PC-9 (cell line): ENCODE measurements at regions not wholly inside any gene's neighbourhood (a gene's known extent, or its start where the extent isn't known, plus 50 kb on each side); places are given as distances from the start of the nearest gene placed in this dataset.

Source experiments
- BruUV-seq: library from RNA; stranded (reverse); fragments of 400-500 nt; replicated peaks from 2 replicates; lab custom pipeline; 2021; lab: Mats Ljungman, UMichigan
- CTCF ChIA-PET: fragments of 300-600 bp; sonication (Branson Sonifier 250); formaldehyde crosslinking; loops from one replicate; lab custom pipeline; 2022; ENCODE audit warnings: antibody characterized with exemption; lab: Charles Lee
- POLR2A ChIA-PET: fragments of 300-600 bp; sonication (Branson Sonifier 250); formaldehyde crosslinking; loops from one replicate; lab custom pipeline; 2022; ENCODE audit warnings: antibody characterized with exemption; ENCODE audit not compliant: unreplicated experiment; lab: Charles Lee
- DNase-seq, 2 experiments: peaks; one replicate each; pipeline versions ENCODE4 v3.0.0 to v3.0.0-alpha.2; 2015 to 2022; ENCODE audit warnings: mixed read lengths in 1 of 2
- H2AFZ ChIP-seq: fragments of 200-600 bp; sonication (generic); 2 replicates; pipeline ENCODE4 v1.8.1; 2017; ENCODE audit warnings: antibody characterized with exemption
- H3F3A ChIP-seq: fragments of 200-600 bp; sonication (generic); 2 replicates; pipeline ENCODE4 v1.8.1; 2017; ENCODE audit warnings: antibody characterized with exemption, mild to moderate bottlenecking, low read depth; ENCODE audit not compliant: insufficient read depth
- H3K27ac ChIP-seq: fragments of 200-600 bp; sonication (generic); 2 replicates; pipeline ENCODE4 v1.6.1; 2016; ENCODE audit warnings: mixed run types
- H3K27me3 ChIP-seq: fragments of 200-600 bp; sonication (generic); 2 replicates; pipeline ENCODE4 v1.6.1; 2016; ENCODE audit warnings: low read depth, mixed run types; ENCODE audit not compliant: insufficient read depth
- H3K36me3 ChIP-seq: fragments of 200-600 bp; sonication (generic); 2 replicates; pipeline ENCODE4 v1.6.1; 2016; ENCODE audit warnings: low read depth, mixed run types
- H3K4me1 ChIP-seq: fragments of 200-600 bp; sonication (generic); replicated peaks from 2 replicates; pipeline ENCODE4 v1.6.1; 2016; ENCODE audit warnings: mixed run types; ENCODE audit not compliant: insufficient read depth
- H3K4me2 ChIP-seq: fragments of 200-600 bp; sonication (generic); 2 replicates; pipeline ENCODE4 v1.6.1; 2017; ENCODE audit warnings: mixed run types
- H3K4me3 ChIP-seq: fragments of 200-600 bp; sonication (generic); 2 replicates; pipeline ENCODE4 v1.6.1; 2016; ENCODE audit warnings: mixed run types
- H3K79me2 ChIP-seq: fragments of 200-600 bp; sonication (generic); 2 replicates; pipeline ENCODE4 v1.6.1; 2017; ENCODE audit warnings: low read depth, mixed run types
- H3K9me2 ChIP-seq: fragments of 200-600 bp; sonication (generic); 2 replicates; pipeline ENCODE4 v1.8.1; 2017; ENCODE audit warnings: mild to moderate bottlenecking; ENCODE audit not compliant: insufficient read depth
- H3K9me3 ChIP-seq: fragments of 200-600 bp; sonication (generic); 2 replicates; pipeline ENCODE4 v1.8.1; 2016; ENCODE audit warnings: low read depth; ENCODE audit not compliant: insufficient read depth
- H4K20me1 ChIP-seq: fragments of 200-600 bp; sonication (generic); 2 replicates; pipeline ENCODE4 v1.8.1; 2017; ENCODE audit not compliant: insufficient read depth
- CTCF ChIP-seq: fragments of 200-600 bp; sonication (generic); conservative IDR thresholded peaks from 2 replicates; pipeline ENCODE4 v1.6.1; 2017; ENCODE audit warnings: mixed run types, antibody characterized with exemption, mild to moderate bottlenecking, moderate library complexity
- EZH2 ChIP-seq: fragments of 200-600 bp; sonication (generic); IDR thresholded peaks from 2 replicates; pipeline ENCODE4 v1.8.0; 2017; ENCODE audit warnings: antibody characterized with exemption, low read depth
- intact Hi-C: fragments of 100-400 bp; cut with micrococcal nuclease; formaldehyde crosslinking; loops from one replicate; pipeline ENCODE4 v1.10.0; 2022; ENCODE audit not compliant: unreplicated experiment

GRCh38 chr3:87634426-87634825 is 358.0 kb upstream of the POU1F1 start:
- H4K20me1 ChIP-seq, result no peaks in the 10 kb centered on the region
- intact Hi-C loops, result no loop called here
- DNase-seq, result no peak
- H3K4me1 ChIP-seq, result no peaks in the 10 kb centered on the region
- no peaks in the 10 kb centered on the region for H3K27me3 ChIP-seq
- H3K9me2 ChIP-seq, result no peaks in the 10 kb centered on the region
- H3K4me2 ChIP-seq, result no peak overlapping the region
- H3K4me3 ChIP-seq, result no peak overlapping the region
- H3K27ac ChIP-seq, result no peak overlapping the region
- no peak overlapping the region for H2AFZ ChIP-seq
- H3K79me2 ChIP-seq, result no peaks in the 10 kb centered on the region
- TF ChIP-seq CTCF (no peak), EZH2 (no peak)
- POLR2A ChIA-PET, result no interaction called here
- H3K36me3 ChIP-seq, result no peaks in the 10 kb centered on the region
- no peaks in the 10 kb centered on the region for H3F3A ChIP-seq
- no TSS peak for BruUV-seq
- CTCF ChIA-PET, result no interaction called here
- H3K9me3 ChIP-seq, result no peaks in the 10 kb centered on the region

- DNase-seq, result no peak
- CTCF ChIA-PET, result no interaction called here
- no TSS peak for BruUV-seq
These were observed 350.9 kb upstream of the POU1F1 start for GRCh38 chr3:87627316-87627715.

GRCh38 chr3:87626546-87626945 is 350.2 kb upstream of the POU1F1 start:
- H3K27ac ChIP-seq, result no peak overlapping the region
- H3K4me2 ChIP-seq, result no peak overlapping the region
- TF ChIP-seq EZH2 (no peak), CTCF (no peak)
- H3K79me2 ChIP-seq, result no peaks in the 10 kb centered on the region
- no peak for DNase-seq
- H3K4me1 ChIP-seq, result no peaks in the 10 kb centered on the region
- no peaks in the 10 kb centered on the region for H3K36me3 ChIP-seq
- intact Hi-C loops, result no loop called here
- H3K9me3 ChIP-seq, result no peaks in the 10 kb centered on the region
- BruUV-seq, result no TSS peak
- no peak overlapping the region for H2AFZ ChIP-seq
- CTCF ChIA-PET, result no interaction called here
- no peak overlapping the region for H3K4me3 ChIP-seq
- no peaks in the 10 kb centered on the region for H3F3A ChIP-seq
- H3K27me3 ChIP-seq, result no peaks in the 10 kb centered on the region
- H3K9me2 ChIP-seq, result no peaks in the 10 kb centered on the region; the same call in 1 of the 2 replicates
- H4K20me1 ChIP-seq, result no peaks in the 10 kb centered on the region
- POLR2A ChIA-PET, result no interaction called here

More at GRCh38 chr3:87627316-87627715, 350.9 kb upstream of the POU1F1 start:
- Histone ChIP-seq H3K4me3 (no peak overlapping the region), H4K20me1 (no peaks in the 10 kb centered on the region), H3K27me3 (no peaks in the 10 kb centered on the region), H3F3A (no peaks in the 10 kb centered on the region), H2AFZ (no peak overlapping the region), H3K27ac (no peak overlapping the region), H3K79me2 (no peaks in the 10 kb centered on the region), H3K36me3 (no peaks in the 10 kb centered on the region), H3K9me3 (no peaks in the 10 kb centered on the region), H3K4me2 (no peak overlapping the region), H3K4me1 (no peaks in the 10 kb centered on the region), H3K9me2 (no peaks in the 10 kb centered on the region; the same call in 1 of the 2 replicates)
- intact Hi-C loops, result no loop called here
- POLR2A ChIA-PET, result no interaction called here
- no peak for TF ChIP-seq EZH2
- TF ChIP-seq CTCF, result no peak
